HFF-Myc (cell line): ENCODE measurements at regions not wholly inside any gene's neighbourhood (a gene's known extent, or its start where the extent isn't known, plus 50 kb on each side); places are given as distances from the start of the nearest gene placed in this dataset.

ENCODE experiments used
- DNase-seq: peaks from one replicate; pipeline ENCODE4 v3.0.0-alpha.2; 2011; ENCODE audit warnings: low read depth; ENCODE audit errors: extremely low read depth
- H3K4me3 ChIP-seq: replicated peaks from 2 replicates; pipeline ENCODE4 v1.5.1; 2011; ENCODE audit warnings: low read depth, mild to moderate bottlenecking, control low read depth, low read length
- CTCF ChIP-seq: IDR thresholded peaks from 2 replicates; pipeline ENCODE4 v1.5.1; 2012; ENCODE audit warnings: mild to moderate bottlenecking, low read depth, low read length, control low read depth; ENCODE audit errors: missing control alignments

- H3K4me3 ChIP-seq, result no peak overlapping the region
- DNase-seq, result no peak
- no peak for TF ChIP-seq CTCF
Measured at GRCh38 chr9:74293479-74293878, 203.7 kb upstream of the RORB start.

- TF ChIP-seq CTCF, result no peak
- DNase-seq, result no peak
- H3K4me3 ChIP-seq, result no peak overlapping the region
Measured at GRCh38 chr9:74303945-74304344, 193.2 kb upstream of the RORB start.

- no peak overlapping the region for H3K4me3 ChIP-seq
- DNase-seq, result no peak
- TF ChIP-seq CTCF, result no peak
Measured at GRCh38 chr9:74304598-74304997, 192.5 kb upstream of the RORB start.

GRCh38 chr9:74309654-74310053, 187.5 kb upstream of the RORB start:
- no peak for TF ChIP-seq CTCF
- no peak overlapping the region for H3K4me3 ChIP-seq
- no peak for DNase-seq

GRCh38 chr9:74317235-74317634, 179.9 kb upstream of the RORB start:
- no peak overlapping the region for H3K4me3 ChIP-seq
- DNase-seq, result no peak
- no peak for TF ChIP-seq CTCF

- no peak overlapping the region for H3K4me3 ChIP-seq
- TF ChIP-seq CTCF, result no peak
- no peak for DNase-seq
Measured at GRCh38 chr9:74321396-74321795, 175.7 kb upstream of the RORB start.

- H3K4me3 ChIP-seq, result no peak overlapping the region
- TF ChIP-seq CTCF, result no peak
- DNase-seq, result no peak
Measured at GRCh38 chr9:74322661-74323314, 174.3 kb upstream of the RORB start.
